RCC 7860 (cell line): ENCODE measurements at regions not wholly inside any gene's neighbourhood (a gene's known extent, or its start where the extent isn't known, plus 50 kb on each side); places are given as distances from the start of the nearest gene placed in this dataset.

Experiments
- DNase-seq: peaks from one replicate; pipeline ENCODE4 v3.0.0-alpha.2; 2015; ENCODE audit warnings: low spot score
- FAIRE-seq: peaks from 2 replicates; lab custom pipeline; 2012; peaks lifted over from hg19 to GRCh38; lab: Jason Lieb, UNC

DNA sequence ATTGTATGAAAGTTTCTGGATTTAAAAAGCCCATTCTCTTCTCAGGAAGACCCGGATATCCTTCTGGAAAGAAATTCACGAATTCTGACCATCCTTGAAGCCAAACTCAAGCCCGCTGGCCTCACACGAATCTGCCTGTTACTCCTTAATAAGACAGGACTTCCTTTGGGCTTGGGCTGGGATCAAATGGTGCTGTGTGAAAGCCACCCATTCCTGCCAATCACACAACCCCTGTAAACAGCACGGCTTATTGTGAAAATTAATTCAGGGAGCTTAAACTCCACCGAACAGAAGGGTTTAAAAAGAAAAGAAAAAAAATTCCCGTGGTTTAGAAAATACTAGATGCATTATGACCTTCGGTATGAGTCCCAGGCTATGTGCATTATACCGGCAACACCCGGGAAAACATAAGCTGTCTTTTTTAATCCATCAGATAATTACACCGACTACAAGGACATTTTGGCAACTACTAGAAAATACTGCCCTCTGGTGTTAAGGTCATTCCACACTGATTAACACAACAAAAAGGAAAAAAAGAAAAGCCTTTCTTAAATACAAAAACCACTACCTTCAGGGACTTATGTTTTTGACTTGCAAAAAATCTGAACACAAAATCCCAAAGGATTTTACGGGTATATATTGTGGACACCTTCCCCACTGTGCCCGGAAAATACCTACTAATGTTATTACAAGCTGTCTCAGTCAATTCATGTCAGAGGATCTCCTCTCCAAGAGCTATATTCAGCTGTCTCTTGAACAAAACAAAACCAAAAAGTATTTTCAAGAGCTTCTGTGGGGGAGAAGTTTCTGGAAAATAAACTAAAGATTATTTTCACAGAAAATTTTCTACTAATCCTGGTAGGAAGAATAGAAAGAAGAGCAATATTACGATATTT is 76.0 kb upstream of the LSM14A start:
- DNase-seq (peak; percentile 27), FAIRE-seq (peak; percentile 66)

DNA sequence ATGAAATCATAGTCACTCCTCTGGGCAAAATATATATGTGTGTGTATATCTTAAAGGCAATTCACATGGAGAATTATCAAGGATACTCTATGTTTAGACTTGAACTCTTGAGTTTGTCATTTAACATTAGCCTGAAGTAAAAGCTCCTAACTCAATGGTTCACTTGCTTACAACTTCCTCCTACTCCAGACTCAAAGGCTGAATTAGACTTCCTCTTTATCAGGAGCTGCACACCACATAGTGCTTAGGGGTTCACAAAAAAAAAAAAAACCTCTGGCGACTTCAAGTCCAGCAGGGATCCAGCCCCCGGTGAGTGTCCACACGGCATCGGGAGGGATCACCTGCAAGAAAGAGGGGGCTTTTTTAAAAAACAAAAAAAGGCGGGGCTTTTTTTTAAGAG is 68.2 kb upstream of the LSM14A start:
- no peak for FAIRE-seq
- no peak for DNase-seq

DNA sequence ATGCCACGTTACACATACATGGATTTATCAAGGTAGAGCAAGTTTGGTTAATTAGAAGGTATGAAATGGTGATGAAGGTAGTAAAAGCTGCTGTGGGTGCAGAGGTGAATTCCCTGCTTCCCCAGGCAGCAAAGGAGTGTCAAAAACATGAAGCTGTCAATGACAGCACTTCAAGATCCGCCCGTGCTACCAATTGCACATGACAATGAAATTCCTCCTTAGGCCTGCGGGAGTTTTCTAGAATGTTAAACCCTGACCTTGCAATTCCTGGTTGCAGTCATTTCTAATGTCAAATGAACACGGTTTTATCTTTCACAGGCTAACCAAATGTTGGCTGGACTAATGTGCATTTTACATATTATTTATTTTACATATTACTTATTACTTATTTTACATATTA is 67.7 kb upstream of the LSM14A start:
- DNase-seq = no peak
- FAIRE-seq = no peak

- FAIRE-seq (no peak), DNase-seq (no peak)
Observed at GRCh38 chr19:34109596-34109995, 62.7 kb upstream of the LSM14A start.

GRCh38 chr19:34118879-34119748 is 53.2 kb upstream of the LSM14A start:
- FAIRE-seq = no peak
- no peak for DNase-seq

- DNase-seq (no peak), FAIRE-seq (no peak)
Observed at GRCh38 chr19:34120141-34120540, 52.2 kb upstream of the LSM14A start.

GRCh38 chr19:34120846-34121639 is 51.3 kb upstream of the LSM14A start:
- DNase-seq (peak; percentile 22), FAIRE-seq (no peak)
